MV-4-11 (cell line): ENCODE measurements at regions not wholly inside any gene's neighbourhood (a gene's known extent, or its start where the extent isn't known, plus 50 kb on each side); places are given as distances from the start of the nearest gene placed in this dataset.
"Not testable (repeated sequence)": the region's sequence is repeated elsewhere in the genome, so short reads cannot be mapped to it uniquely, and the experiment has no call there.

Source experiments
- DNase-seq: peaks from one replicate; lab custom pipeline; 2025; lab: John Stamatoyannopoulos, UW

- no peak for DNase-seq
Observed at GRCh38 chr13:50485979-50486935, 357.2 kb downstream of the DLEU7 start.

DNA sequence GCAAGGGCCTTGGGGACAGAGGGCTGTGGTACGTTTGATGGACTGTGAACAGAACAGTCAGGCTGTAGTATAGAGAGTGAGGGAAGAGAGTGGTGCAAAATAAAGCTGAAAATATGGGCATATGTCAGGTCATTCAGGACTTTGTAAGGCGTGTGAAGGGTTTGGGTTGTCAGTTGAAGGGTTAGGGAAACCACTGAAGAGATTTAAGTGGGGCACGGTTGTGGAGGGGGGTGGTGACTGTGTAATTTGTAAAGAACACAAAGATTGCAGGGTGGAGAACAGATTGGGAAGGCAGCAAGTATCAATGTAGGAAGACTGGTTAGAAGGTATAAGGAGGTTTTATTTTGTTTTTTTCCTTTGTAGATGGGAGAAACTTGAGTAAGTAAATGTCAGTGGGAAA, 349.8 kb downstream of the DLEU7 start:
- DNase-seq, result no peak

GRCh38 chr13:50494138-50494537, 349.4 kb downstream of the DLEU7 start:
- DNase-seq, result peak; percentile 15

DNA sequence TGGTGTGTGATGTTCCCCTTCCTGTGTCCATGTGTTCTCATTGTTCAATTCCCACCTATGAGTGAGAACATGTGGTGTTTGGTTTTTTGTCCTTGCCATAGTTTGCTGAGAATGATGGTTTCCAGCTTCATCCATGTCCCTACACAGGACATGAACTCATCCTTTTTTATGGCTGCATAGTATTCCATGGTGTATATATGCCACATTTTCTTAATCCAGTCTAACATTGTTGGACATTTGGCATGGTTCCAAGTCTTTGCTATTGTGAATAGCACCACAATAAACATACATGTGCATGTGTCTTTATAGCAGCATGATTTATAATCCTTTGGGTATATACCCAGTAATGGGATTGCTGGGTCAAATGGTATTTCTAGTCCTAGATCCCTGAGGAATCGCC, 340.3 kb downstream of the DLEU7 start:
- DNase-seq, result not testable (repeated sequence)

- no peak for DNase-seq
Observed at GRCh38 chr13:50509167-50509566, 334.3 kb downstream of the DLEU7 start.

- peak; percentile 50 for DNase-seq
Observed at GRCh38 chr13:50509771-50510441, 333.6 kb downstream of the DLEU7 start.

DNA sequence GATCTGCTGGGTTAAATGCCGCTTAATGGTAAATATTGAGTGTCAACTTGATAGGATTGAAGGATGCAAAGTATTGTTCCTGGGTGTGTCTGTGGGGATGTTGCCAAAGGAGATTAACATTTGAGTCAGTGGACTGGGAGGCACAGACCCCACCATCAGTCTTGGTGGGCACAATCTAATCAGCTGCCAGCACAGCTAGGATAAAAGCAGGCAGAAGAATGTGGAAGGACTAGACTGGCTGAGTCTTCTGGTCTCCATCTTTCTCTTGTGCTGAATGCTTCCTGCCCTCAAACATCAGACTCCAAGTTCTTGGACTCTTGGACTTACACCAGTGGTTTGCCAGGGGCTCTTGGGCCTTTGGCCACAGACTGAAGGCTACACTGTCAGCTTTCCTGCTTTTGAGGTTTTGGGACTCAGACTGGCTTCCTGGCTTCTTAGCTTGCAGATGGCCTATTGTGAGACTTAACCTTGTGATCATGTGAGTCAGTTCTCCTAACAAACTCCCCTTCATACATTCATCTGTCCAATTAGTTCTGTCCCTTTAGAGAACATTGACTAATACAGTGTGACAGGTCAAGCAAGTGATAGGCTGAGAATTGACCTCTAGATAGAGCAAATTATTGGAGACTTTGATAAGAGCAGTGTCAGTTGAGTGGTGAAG, 332.5 kb downstream of the DLEU7 start:
- not testable (repeated sequence) for DNase-seq

DNA sequence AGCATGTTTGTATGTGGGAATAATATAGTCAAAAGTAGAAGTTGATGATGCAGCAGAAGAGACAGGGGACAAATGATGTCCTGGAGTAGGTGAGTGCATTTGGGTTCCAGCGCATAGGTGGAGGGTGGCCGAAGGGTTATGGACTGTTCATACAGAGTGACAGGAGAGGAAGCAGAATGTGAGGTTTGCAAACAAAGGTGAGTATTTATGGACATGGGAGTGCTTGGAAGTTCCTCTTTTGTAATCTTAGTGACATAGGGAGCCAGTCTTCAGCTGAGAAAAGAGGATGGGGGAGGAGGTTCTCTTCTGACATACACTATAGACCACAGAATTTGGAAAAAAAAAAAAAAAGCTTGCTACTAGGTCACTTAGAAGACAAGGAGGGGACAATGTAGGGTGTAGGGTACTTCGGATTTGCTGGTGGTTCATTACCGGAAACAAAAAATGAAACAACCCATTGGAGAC, 331.6 kb downstream of the DLEU7 start:
- DNase-seq, result peak; percentile 90

GRCh38 chr13:50512474-50513299, 330.8 kb downstream of the DLEU7 start:
- DNase-seq, result peak; percentile 87

GRCh38 chr13:50513300-50513877, 330.1 kb downstream of the DLEU7 start:
- DNase-seq, result no peak

- no peak for DNase-seq
Observed at GRCh38 chr13:50514249-50514648, 329.2 kb downstream of the DLEU7 start.

- DNase-seq, result no peak
Observed at GRCh38 chr13:50518131-50518530, 325.4 kb downstream of the DLEU7 start.

GRCh38 chr13:50518781-50519201, 324.7 kb downstream of the DLEU7 start:
- peak; percentile 80 for DNase-seq

GRCh38 chr13:50519866-50520265, 323.6 kb downstream of the DLEU7 start:
- DNase-seq, result peak; percentile 32

GRCh38 chr13:50521006-50521830, 322.3 kb downstream of the DLEU7 start:
- no peak for DNase-seq

- DNase-seq, result no peak
Observed at GRCh38 chr13:50521831-50522149, 321.7 kb downstream of the DLEU7 start.

DNA sequence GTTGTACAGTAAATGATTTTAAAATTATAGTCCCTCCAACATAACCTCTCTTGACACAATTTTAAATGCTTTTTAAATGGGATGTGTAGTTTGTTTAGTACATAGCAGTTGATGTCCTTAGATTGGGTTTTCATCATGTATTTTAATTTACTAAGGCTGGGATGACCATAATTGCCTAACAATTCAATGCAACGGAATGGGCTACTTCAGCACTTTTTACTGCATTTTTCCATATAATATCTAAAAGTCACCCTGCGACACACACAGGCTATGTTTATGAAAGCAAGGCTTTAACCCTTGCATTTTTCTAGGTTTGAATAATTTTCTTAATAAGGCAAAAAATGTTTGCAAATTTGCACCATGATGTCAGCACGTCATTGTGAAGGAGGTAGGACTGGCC, 321.0 kb downstream of the DLEU7 start:
- no peak for DNase-seq

DNA sequence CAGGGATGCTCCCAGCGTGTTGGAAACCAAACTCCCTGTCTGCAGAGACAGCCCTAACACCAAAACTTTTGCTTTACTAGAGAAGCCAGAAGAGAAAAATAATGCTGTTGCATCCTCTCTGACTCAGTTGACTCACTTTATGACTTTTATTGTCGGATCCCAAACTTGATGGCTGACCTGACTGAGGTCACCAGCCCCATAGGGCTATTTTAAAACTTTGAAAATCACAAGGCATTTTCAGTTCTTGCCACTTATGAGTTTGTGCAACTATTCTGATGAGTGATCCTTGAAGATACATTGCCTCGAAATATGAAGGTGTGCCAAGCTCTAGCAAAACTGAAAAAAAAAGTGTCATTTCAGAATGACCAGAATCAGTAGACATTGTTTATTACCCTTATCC, 320.2 kb downstream of the DLEU7 start:
- DNase-seq, result no peak

DNA sequence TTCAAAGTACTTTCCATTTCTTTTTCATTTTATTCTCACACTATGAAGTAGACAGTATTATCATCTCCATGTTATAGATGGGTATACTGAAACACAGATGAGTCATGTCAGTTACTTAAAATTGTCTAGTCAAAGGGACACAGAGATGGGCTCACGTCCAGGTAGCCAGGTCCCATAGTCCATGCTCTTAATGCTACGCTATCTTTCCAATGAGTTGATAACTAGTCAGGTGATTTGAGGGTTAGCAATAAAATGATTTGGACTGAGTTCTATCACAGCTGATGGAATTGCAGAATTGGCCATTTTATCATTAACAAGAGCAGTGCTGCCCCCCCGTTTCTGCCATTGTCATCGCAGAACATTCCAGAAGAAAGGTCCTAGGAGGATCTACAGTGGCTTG, 318.9 kb downstream of the DLEU7 start:
- DNase-seq, result no peak

DNA sequence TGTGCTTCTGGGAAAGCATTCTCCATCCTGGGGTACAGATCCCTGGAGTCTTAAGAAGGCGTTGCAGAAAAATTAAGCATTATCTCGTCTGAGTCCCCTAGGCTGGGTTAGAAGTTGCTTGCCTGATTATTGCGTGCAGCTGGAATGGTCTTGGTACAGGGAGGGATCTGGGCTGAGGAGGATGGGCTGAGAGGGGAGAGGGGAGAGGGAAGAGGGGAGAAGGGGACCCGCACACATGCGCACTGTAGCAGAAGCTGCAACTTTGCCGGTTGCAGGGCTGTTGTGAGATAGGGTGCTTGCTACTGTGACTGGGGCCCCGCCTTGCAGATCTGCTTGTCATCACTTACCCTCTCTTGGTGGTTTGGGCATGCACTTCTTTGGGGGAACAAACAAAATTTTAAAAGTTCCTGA, 316.8 kb downstream of the DLEU7 start:
- no peak for DNase-seq

- DNase-seq, result no peak
Observed at GRCh38 chr13:50527188-50527587, 316.3 kb downstream of the DLEU7 start.
